K562 (cell line): ENCODE measurements at regions not wholly inside any gene's neighbourhood (a gene's known extent, or its start where the extent isn't known, plus 50 kb on each side); places are given as distances from the start of the nearest gene placed in this dataset.

Source experiments
- ATAC-seq: fragments of 200-7000 bp; cut with Tn5 transposase; 3 replicates; pipeline ENCODE4 v1.9.1; 2020; ENCODE audit warnings: moderate library complexity
- BruUV-seq: library from RNA; stranded (reverse); fragments of 400-500 nt; replicated peaks from 2 replicates; lab custom pipeline; 2021; lab: Mats Ljungman, UMichigan
- CTCF ChIA-PET: fragments of 300-600 bp; formaldehyde crosslinking; extraction: SDS; loops from one replicate; lab custom pipeline; 2021; ENCODE audit warnings: low intra/inter-chr PET ratio; lab: Yijun Ruan, JAX
- POLR2A ChIA-PET: fragments of 300-600, 350-650 bp; sonication (Branson Sonifier 250); formaldehyde crosslinking; extraction: SDS; loops from one replicate; lab custom pipeline; 2021; ENCODE audit warnings: antibody characterized with exemption, inconsistent platforms; lab: Yijun Ruan, JAX
- DNase-seq, 4 experiments: peaks; one replicate each; pipeline versions ENCODE4 v3.0.0 to v3.0.0-alpha.2; 2011 to 2018; ENCODE audit warnings: low spot score in 3 of 4, mixed read lengths in 3 of 4; ENCODE audit errors: extremely low read depth in 1 of 4
- FAIRE-seq: peaks from 2 replicates; lab custom pipeline; 2011; peaks lifted over from hg19 to GRCh38; lab: Jason Lieb, UNC
- H2AFZ ChIP-seq: 2 replicates; pipeline ENCODE4 v1.6.0; 2011; ENCODE audit warnings: low read depth, low read length, control low read depth, inconsistent platforms
- H3K27ac ChIP-seq: fragments of 200-600 bp; 3 replicates; pipeline ENCODE4 v1.8.0; 2011; ENCODE audit warnings: low read depth, mild to moderate bottlenecking, control low read depth, inconsistent platforms, low read length, moderate library complexity, mixed read lengths; ENCODE audit errors: extremely low read depth
- H3K27me3 ChIP-seq, 2 experiments: fragments of 300-600 bp in 1 of 2; 2 replicates in 1 of 2; 3 replicates in 1 of 2; pipeline versions ENCODE4 v1.6.0 to v1.8.0; 2011; ENCODE audit warnings: inconsistent platforms in 2 of 2, low read length in 2 of 2, mild to moderate bottlenecking in 1 of 2, mixed read lengths in 1 of 2, moderate library complexity in 1 of 2; ENCODE audit not compliant: control insufficient read depth in 2 of 2, insufficient read depth in 2 of 2
- H3K36me3 ChIP-seq: fragments of 300-600 bp; 3 replicates; pipeline ENCODE4 v1.8.0; 2011; ENCODE audit warnings: mild to moderate bottlenecking, low read length, inconsistent platforms; ENCODE audit not compliant: control insufficient read depth, insufficient read depth
- H3K4me1 ChIP-seq, 2 experiments: fragments of 200-600 bp in 1 of 2; replicated peaks in 1 of 2; 2 replicates in 1 of 2; 3 replicates in 1 of 2; pipeline versions ENCODE4 v1.5.1 to v1.8.0; 2011; ENCODE audit warnings: inconsistent platforms in 2 of 2, low read length in 2 of 2, mild to moderate bottlenecking in 1 of 2, mixed read lengths in 1 of 2, moderate library complexity in 1 of 2; ENCODE audit not compliant: control insufficient read depth in 2 of 2, insufficient read depth in 2 of 2
- H3K4me2 ChIP-seq: 2 replicates; pipeline ENCODE4 v1.6.1; 2011; ENCODE audit warnings: low read length, control low read depth, inconsistent platforms, mixed read lengths; ENCODE audit not compliant: insufficient read depth
- H3K4me3 ChIP-seq: fragments of 200-600 bp; sonication (generic), shearing (Covaris generic); 2 replicates; pipeline ENCODE4 v1.5.1; 2016; ENCODE audit warnings: control low read depth, inconsistent platforms
- H3K79me2 ChIP-seq: fragments of 200-600 bp; 3 replicates; pipeline ENCODE4 v1.8.0; 2011; ENCODE audit warnings: low read length, inconsistent platforms; ENCODE audit not compliant: control insufficient read depth, insufficient read depth
- H3K9ac ChIP-seq, 2 experiments: 2 replicates each; pipeline versions ENCODE4 v1.6.0 to v1.6.1; 2011; ENCODE audit warnings: low read depth in 2 of 2, low read length in 2 of 2, control low read depth in 1 of 2, inconsistent platforms in 1 of 2, mild to moderate bottlenecking in 1 of 2, mixed read lengths in 1 of 2; ENCODE audit not compliant: insufficient read depth in 1 of 2
- H3K9me1 ChIP-seq: one replicate; pipeline ENCODE4 v1.6.0; 2011; ENCODE audit warnings: inconsistent platforms, mild to moderate bottlenecking, low read length, moderate library complexity; ENCODE audit not compliant: control insufficient read depth, insufficient read depth
- H3K9me3 ChIP-seq: replicated peaks from 2 replicates; pipeline ENCODE4 v1.5.1; 2011; ENCODE audit warnings: low read depth, low read length, inconsistent platforms; ENCODE audit not compliant: control insufficient read depth, insufficient read depth
- H4K20me1 ChIP-seq: replicated peaks from 2 replicates; pipeline ENCODE4 v1.6.1; 2011; ENCODE audit warnings: low read length, inconsistent platforms, mixed read lengths; ENCODE audit not compliant: control insufficient read depth, insufficient read depth
- KAT7 ChIP-seq: sonication (generic); formaldehyde crosslinking; IDR thresholded peaks from 2 replicates; pipeline ENCODE4 v1.8.0; 2022; ENCODE audit warnings: missing genetic modification reagents, mild to moderate bottlenecking, borderline replicate concordance
- KDM2B ChIP-seq: fragments of 250-450 bp; sonication (Bioruptor Pico); IDR thresholded peaks from 2 replicates; pipeline ENCODE4 v1.8.0; 2021; ENCODE audit warnings: mild to moderate bottlenecking, moderate library complexity
- KLF10 ChIP-seq: fragments of 250-450 bp; sonication (Bioruptor Pico); IDR thresholded peaks from 2 replicates; pipeline ENCODE4 v1.6.1; 2021; ENCODE audit warnings: matching md5 sums
- NCOA2 ChIP-seq, 2 experiments: fragments of 450-650 bp; IDR thresholded peaks; 2 replicates each; pipeline ENCODE4 v1.6.1; 2018; ENCODE audit warnings: mild to moderate bottlenecking in 2 of 2, moderate library complexity in 1 of 2; ENCODE audit not compliant: partially characterized antibody in 2 of 2
- PCBP2 ChIP-seq: fragments of 200-400 bp; formaldehyde crosslinking; IDR thresholded peaks from 2 replicates; pipeline ENCODE4 v1.6.1; 2018; ENCODE audit warnings: low read length, low read depth, mild to moderate bottlenecking, moderate library complexity; ENCODE audit not compliant: poor library complexity, severe bottlenecking
- POLR2AphosphoS2 ChIP-seq: IDR thresholded peaks from 2 replicates; pipeline ENCODE4 v1.6.1; 2012; ENCODE audit warnings: low read length, improper control_type of control experiment
- PTBP1 ChIP-seq: fragments of 200-400 bp; formaldehyde crosslinking; IDR thresholded peaks from 2 replicates; pipeline ENCODE4 v1.6.1; 2017; ENCODE audit warnings: low read depth, low read length
- SRF ChIP-seq, 2 experiments: fragments of 250-450, 450-650 bp in 1 of 2; sonication (Bioruptor Pico) in 1 of 2; sonication (generic) in 1 of 2; formaldehyde crosslinking; IDR thresholded peaks; 2 replicates each; pipeline versions ENCODE4 v1.5.0 to v1.5.1; 2020 to 2022; ENCODE audit warnings: mild to moderate bottlenecking in 1 of 2, missing genetic modification reagents in 1 of 2
- ZBED1 ChIP-seq: IDR thresholded peaks from 2 replicates; pipeline ENCODE4 v1.6.1; 2014
- ZKSCAN3 ChIP-seq: fragments of 250-450 bp; sonication (Bioruptor Pico); IDR thresholded peaks from 2 replicates; pipeline ENCODE4 v1.4.0; 2020
- WGBS: fragments of 100-300 bp; shearing (Covaris generic); methylation state at CpG from one replicate; pipeline ENCODE4 v1.1.6; 2016; ENCODE audit warnings: low coverage, mixed read lengths; ENCODE audit not compliant: insufficient coverage; ENCODE audit errors: missing lambda C conversion rate; 5-methylcytosine and 5-hydroxymethylcytosine counted together
- in situ Hi-C: fragments of 300-500 bp; cut with MboI; formaldehyde crosslinking; loops from 4 replicates; pipeline ENCODE4 v1.15.0; 2018; ENCODE audit warnings: inconsistent platforms, mixed read lengths
- intact Hi-C: fragments of 100-400 bp; cut with micrococcal nuclease; formaldehyde crosslinking; loops from 2 replicates; pipeline ENCODE4 v1.14.2; 2022
- TF ChIP-seq, protein P1 (sequence below): sonication (generic); formaldehyde crosslinking; IDR thresholded peaks from 2 replicates; pipeline ENCODE4 v1.8.0; 2022; ENCODE audit warnings: missing genetic modification reagents, mild to moderate bottlenecking, borderline replicate concordance
- TF ChIP-seq, protein P2 (sequence below): sonication (generic); formaldehyde crosslinking; IDR thresholded peaks from 2 replicates; pipeline ENCODE4 v1.8.0; 2022; ENCODE audit warnings: missing genetic modification reagents, mild to moderate bottlenecking, borderline replicate concordance
- TF ChIP-seq, protein P3 (sequence below): sonication (generic); formaldehyde crosslinking; IDR thresholded peaks from 2 replicates; pipeline ENCODE4 v1.9.0; 2022; ENCODE audit warnings: mild to moderate bottlenecking, missing genetic modification reagents

DNA sequence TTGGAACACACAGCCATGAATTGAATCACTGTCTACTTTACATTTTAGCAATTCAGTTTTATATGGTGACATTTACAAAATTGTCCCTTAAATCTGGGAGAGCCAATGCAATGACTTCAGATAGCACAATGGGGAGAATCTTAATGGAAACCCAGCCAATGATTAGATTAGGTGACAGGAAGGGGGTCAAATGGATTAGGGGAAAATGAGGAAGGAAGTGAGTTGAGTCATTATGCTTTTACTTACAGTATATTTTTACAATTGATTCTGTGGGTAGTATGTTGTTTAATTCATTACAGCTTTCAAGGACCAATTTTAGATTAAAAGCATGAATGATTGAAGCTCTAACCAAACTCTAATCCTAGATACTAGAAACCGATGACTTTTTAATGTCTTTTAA lies 229.8 kb downstream of the SOX4 start (continued):
- TF ChIP-seq KDM2B (CRISPR knock-in tag) = no peak
- TF ChIP-seq, protein P1, sequence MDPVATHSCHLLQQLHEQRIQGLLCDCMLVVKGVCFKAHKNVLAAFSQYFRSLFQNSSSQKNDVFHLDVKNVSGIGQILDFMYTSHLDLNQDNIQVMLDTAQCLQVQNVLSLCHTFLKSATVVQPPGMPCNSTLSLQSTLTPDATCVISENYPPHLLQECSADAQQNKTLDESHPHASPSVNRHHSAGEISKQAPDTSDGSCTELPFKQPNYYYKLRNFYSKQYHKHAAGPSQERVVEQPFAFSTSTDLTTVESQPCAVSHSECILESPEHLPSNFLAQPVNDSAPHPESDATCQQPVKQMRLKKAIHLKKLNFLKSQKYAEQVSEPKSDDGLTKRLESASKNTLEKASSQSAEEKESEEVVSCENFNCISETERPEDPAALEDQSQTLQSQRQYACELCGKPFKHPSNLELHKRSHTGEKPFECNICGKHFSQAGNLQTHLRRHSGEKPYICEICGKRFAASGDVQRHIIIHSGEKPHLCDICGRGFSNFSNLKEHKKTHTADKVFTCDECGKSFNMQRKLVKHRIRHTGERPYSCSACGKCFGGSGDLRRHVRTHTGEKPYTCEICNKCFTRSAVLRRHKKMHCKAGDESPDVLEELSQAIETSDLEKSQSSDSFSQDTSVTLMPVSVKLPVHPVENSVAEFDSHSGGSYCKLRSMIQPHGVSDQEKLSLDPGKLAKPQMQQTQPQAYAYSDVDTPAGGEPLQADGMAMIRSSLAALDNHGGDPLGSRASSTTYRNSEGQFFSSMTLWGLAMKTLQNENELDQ (CRISPR knock-in tag) = no peak
- no peak for TF ChIP-seq ZKSCAN3 (CRISPR knock-in tag)
- TF ChIP-seq PTBP1 = no peak
- no peak for TF ChIP-seq KAT7 (CRISPR knock-in tag)

DNA sequence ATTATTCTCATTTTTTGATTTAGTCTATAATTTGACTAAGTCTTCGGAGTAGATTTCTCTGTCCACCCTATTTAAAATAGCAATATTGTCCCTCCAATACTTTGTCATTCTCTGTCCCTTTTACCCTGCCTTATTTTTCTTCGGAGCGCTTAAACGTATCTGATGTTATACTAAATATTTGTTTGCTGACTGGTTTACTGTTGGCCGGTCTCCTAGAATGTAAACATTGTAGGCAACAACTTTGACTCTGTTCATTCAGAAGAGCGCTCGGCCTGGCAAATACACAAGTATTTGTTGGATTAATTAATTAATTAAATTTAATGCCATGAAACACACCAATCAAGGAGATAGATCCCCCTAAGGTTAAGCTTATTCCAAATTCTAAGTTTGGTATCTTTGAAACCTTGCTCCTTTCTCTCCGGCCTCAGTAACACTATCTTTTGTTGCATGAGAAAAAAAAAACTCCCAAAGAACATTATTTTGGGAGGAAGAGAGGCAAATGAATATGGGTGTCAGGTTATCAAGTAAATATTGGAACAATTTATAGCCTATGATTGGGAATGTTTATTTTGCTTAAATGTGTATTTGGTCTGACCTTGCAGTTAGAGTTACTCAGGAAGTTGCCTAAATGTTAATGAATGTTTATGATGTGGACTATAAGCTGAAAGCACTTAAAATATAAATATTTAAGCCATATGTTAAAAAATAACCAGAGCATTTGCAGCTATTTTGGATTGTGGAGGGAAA lies 231.1 kb downstream of the SOX4 start:
- 1% methylated on average over 8 of the region's 8 CpGs for WGBS
- H3K9me1 ChIP-seq = no peaks in the 10 kb centered on the region
- no peak overlapping the region for H3K4me3 ChIP-seq
- no TSS peak for BruUV-seq
- intact Hi-C loops = no loop called here
- H3K9me3 ChIP-seq = no peaks in the 10 kb centered on the region
- no peak overlapping the region for H3K9ac ChIP-seq
- CTCF ChIA-PET = no interaction called here
- no peak overlapping the region for H2AFZ ChIP-seq
- no peaks in the 10 kb centered on the region for H3K79me2 ChIP-seq
- no peaks in the 10 kb centered on the region for H3K4me1 ChIP-seq
- TF ChIP-seq, protein P2, sequence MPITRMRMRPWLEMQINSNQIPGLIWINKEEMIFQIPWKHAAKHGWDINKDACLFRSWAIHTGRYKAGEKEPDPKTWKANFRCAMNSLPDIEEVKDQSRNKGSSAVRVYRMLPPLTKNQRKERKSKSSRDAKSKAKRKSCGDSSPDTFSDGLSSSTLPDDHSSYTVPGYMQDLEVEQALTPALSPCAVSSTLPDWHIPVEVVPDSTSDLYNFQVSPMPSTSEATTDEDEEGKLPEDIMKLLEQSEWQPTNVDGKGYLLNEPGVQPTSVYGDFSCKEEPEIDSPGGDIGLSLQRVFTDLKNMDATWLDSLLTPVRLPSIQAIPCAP = no peak
- TF ChIP-seq, protein P3, sequence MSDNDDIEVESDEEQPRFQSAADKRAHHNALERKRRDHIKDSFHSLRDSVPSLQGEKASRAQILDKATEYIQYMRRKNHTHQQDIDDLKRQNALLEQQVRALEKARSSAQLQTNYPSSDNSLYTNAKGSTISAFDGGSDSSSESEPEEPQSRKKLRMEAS (CRISPR knock-in tag) = no peak
- no peak for TF ChIP-seq POLR2AphosphoS2
- no peak for TF ChIP-seq KLF10 (CRISPR knock-in tag)
- no peak for TF ChIP-seq PCBP2
- no peak for TF ChIP-seq NCOA2 (IDR thresholded peaks at IDR 0.05; ENCODE audit: partially characterized antibody in 2 of 2)
- TF ChIP-seq ZBED1 = no peak
- TF ChIP-seq SRF (CRISPR knock-in tag; IDR thresholded peaks at IDR 0.05) = no peak
- no peak overlapping the region for H3K4me2 ChIP-seq
- no peaks in the 10 kb centered on the region for H4K20me1 ChIP-seq
- no peak for DNase-seq
- FAIRE-seq = no peak
- peaks cover 9 to 16% of the 10 kb centered on the region in 2 experiments; a peak in 3 of 5 replicates for H3K27me3 ChIP-seq
- H3K27ac ChIP-seq = no peak overlapping the region
- in situ Hi-C loops = no loop called here
- ATAC-seq = no peak
- no peaks in the 10 kb centered on the region for H3K36me3 ChIP-seq
- POLR2A ChIA-PET = interaction anchor here (0.8 kb wide), 1 partner anchor 11 kb away, joined by 3 read pairs; no protein-coding TSS in a partner anchor
